ENCODE measurements at regions not wholly inside any gene's neighbourhood (a gene's known extent, or its start where the extent isn't known, plus 50 kb on each side); places are given as distances from the start of the nearest gene placed in this dataset.

DNA sequence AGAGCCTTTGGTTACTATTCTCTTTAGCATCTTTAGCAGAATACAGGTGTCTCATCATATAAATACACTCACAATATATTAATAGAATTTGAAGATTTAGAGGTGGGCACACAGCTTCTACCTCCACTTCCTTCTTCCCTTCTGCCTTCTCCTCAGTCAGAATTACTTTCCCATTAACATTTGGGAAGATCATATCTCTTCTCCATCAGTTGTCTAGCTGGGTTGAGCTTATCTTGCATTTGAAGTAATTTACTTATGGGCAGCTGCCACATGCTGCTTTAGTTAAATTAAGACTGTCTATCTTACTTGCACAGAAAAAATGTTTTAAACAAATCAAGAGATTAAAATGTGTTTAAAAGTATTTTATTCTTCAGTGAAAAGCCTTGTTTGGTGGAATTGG, 110.1 kb upstream of the ASIC2 start:
- H3K9ac ChIP-seq (ENCODE audit: low read depth in 1 of 2, low read length in 2 of 2): no peak overlapping the region
- DNase-seq (ENCODE audit: low spot score): no peak
- peaks cover 0 to 7% (median 2%) of the 10 kb centered on the region in 4 donors for H3K27me3 ChIP-seq (ENCODE audit: control insufficient read depth in 4 of 4, insufficient read depth in 4 of 4, low read length in 3 of 4)
- no peaks in the 10 kb centered on the region for H3K9me3 ChIP-seq (ENCODE audit: control insufficient read depth in 4 of 4, low read length in 3 of 4)
- H3K4me1 ChIP-seq (ENCODE audit: control insufficient read depth in 4 of 4, insufficient read depth in 4 of 4, low read length in 3 of 4): no peaks in the 10 kb centered on the region
- H3K36me3 ChIP-seq (ENCODE audit: control insufficient read depth in 4 of 4, insufficient read depth in 3 of 4, low read depth in 1 of 4, low read length in 3 of 4): no peaks in the 10 kb centered on the region
- H3K4me3 ChIP-seq (ENCODE audit: low read depth in 1 of 3, low read length in 3 of 3): no peak overlapping the region
- H3K27ac ChIP-seq (ENCODE audit: low read depth in 1 of 2, low read length in 2 of 2): no peak overlapping the region
- TF ChIP-seq HNF4A (conservative IDR thresholded peaks at IDR 0.05) (no peak), SP1 (IDR thresholded peaks at IDR 0.05) (no peak), FOXA1 (IDR thresholded peaks at IDR 0.05) (no peak), RAD21 (IDR thresholded peaks at IDR 0.05) (no peak)
- TF ChIP-seq, protein P1, sequence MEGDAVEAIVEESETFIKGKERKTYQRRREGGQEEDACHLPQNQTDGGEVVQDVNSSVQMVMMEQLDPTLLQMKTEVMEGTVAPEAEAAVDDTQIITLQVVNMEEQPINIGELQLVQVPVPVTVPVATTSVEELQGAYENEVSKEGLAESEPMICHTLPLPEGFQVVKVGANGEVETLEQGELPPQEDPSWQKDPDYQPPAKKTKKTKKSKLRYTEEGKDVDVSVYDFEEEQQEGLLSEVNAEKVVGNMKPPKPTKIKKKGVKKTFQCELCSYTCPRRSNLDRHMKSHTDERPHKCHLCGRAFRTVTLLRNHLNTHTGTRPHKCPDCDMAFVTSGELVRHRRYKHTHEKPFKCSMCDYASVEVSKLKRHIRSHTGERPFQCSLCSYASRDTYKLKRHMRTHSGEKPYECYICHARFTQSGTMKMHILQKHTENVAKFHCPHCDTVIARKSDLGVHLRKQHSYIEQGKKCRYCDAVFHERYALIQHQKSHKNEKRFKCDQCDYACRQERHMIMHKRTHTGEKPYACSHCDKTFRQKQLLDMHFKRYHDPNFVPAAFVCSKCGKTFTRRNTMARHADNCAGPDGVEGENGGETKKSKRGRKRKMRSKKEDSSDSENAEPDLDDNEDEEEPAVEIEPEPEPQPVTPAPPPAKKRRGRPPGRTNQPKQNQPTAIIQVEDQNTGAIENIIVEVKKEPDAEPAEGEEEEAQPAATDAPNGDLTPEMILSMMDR (IDR thresholded peaks at IDR 0.05; ENCODE audit: low read depth, low read length, missing input control): no peak
- TF ChIP-seq, protein P2, sequence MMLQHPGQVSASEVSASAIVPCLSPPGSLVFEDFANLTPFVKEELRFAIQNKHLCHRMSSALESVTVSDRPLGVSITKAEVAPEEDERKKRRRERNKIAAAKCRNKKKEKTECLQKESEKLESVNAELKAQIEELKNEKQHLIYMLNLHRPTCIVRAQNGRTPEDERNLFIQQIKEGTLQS (IDR thresholded peaks at IDR 0.05): no peak

DNA sequence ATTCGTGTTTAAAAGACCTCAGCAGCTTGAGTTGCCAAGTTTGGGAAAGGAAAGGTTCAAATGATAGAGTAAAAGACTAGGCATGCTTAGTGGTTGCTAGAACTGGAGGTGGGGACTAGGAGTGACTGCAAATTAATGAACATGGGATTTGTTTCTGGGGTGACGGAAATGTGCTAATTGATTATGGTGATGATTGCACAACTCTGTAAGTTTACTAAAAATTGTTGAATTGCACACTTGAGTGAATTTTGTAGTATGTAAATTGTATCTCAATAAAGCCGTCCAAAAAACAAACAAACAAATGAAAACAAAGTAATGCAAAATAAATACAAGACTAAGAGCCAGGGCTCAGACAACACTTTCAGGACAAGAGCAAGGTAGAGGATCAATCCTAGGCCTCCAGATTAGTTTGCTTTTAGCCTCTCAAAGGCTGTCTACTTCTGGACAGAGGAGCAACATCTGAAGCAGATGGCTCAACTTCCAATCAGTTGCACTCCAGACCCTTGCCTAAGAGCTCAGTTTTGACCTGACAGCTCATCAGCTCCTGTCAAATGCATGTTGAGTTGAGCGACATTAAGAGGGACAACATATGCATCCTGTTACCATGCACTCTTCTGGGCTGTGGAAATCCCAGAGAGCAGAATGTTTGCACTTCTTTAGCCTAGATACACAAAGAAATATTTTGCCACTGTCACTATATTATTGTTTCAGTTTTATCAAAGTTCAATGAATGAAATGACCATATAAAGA, 111.2 kb upstream of the ASIC2 start:
- WGBS: 66% methylated on average over 4 of the region's 4 CpGs
- DNase-seq (ENCODE audit: low spot score): no peak
- TF ChIP-seq FOXA2 (IDR thresholded peaks at IDR 0.05): no peak
- no peaks in the 10 kb centered on the region for H3K4me1 ChIP-seq (ENCODE audit: control insufficient read depth in 4 of 4, insufficient read depth in 4 of 4, low read length in 3 of 4)
- peaks cover 0 to 9% (median 2%) of the 10 kb centered on the region in 4 donors for H3K27me3 ChIP-seq (ENCODE audit: control insufficient read depth in 4 of 4, insufficient read depth in 4 of 4, low read length in 3 of 4)
- no peaks in the 10 kb centered on the region for H3K36me3 ChIP-seq (ENCODE audit: control insufficient read depth in 4 of 4, insufficient read depth in 3 of 4, low read depth in 1 of 4, low read length in 3 of 4)
- no peak overlapping the region for H3K9ac ChIP-seq (ENCODE audit: low read depth in 1 of 2, low read length in 2 of 2)
- no peak overlapping the region for H3K4me3 ChIP-seq (ENCODE audit: low read depth in 1 of 3, low read length in 3 of 3)
- H3K9me3 ChIP-seq (ENCODE audit: control insufficient read depth in 4 of 4, low read length in 3 of 4): no peaks in the 10 kb centered on the region
- H3K27ac ChIP-seq (ENCODE audit: low read depth in 1 of 2, low read length in 2 of 2): no peak overlapping the region

DNA sequence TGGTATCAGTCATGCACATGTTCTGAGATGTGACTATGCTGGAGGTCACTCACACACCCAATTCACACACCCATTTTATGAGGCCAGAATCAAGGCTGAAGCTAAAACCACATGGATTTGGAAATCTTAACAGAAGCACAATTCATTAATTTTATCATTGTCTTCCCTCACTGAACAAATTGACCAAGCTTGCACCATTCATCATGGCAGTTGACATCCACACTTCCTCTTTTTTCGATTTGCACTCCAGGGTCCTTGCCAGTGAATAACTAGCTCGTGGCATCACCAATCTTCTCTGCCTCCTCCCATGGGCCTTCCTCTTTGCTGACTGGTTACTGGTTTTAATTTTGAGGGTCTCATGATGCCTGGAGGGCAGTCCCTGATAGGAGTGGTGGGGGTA, 123.0 kb upstream of the ASIC2 start:
- H3K36me3 ChIP-seq (ENCODE audit: control insufficient read depth in 4 of 4, insufficient read depth in 3 of 4, low read depth in 1 of 4, low read length in 3 of 4): no peaks in the 10 kb centered on the region
- no peak overlapping the region for H3K27ac ChIP-seq (ENCODE audit: low read depth in 1 of 2, low read length in 2 of 2)
- H3K9me3 ChIP-seq (ENCODE audit: control insufficient read depth in 4 of 4, low read length in 3 of 4): peaks cover 0 to 3% (median 0%) of the 10 kb centered on the region in 4 donors
- H3K4me3 ChIP-seq (ENCODE audit: low read depth in 1 of 3, low read length in 3 of 3): no peak overlapping the region
- no peak for DNase-seq (ENCODE audit: low spot score)
- H3K27me3 ChIP-seq (ENCODE audit: control insufficient read depth in 4 of 4, insufficient read depth in 4 of 4, low read length in 3 of 4): peaks cover 0 to 6% (median 0%) of the 10 kb centered on the region in 4 donors
- 43% methylated on average over 2 of the region's 2 CpGs for WGBS
- no peaks in the 10 kb centered on the region for H3K4me1 ChIP-seq (ENCODE audit: control insufficient read depth in 4 of 4, insufficient read depth in 4 of 4, low read length in 3 of 4)
- no peak overlapping the region for H3K9ac ChIP-seq (ENCODE audit: low read depth in 1 of 2, low read length in 2 of 2)
- TF ChIP-seq HNF4G (IDR thresholded peaks at IDR 0.05) (no peak), RAD21 (IDR thresholded peaks at IDR 0.05) (no peak), GABPA (IDR thresholded peaks at IDR 0.05 in 1 of 2, conservative IDR thresholded peaks at IDR 0.05 in 1 of 2) (no peak), FOXA1 (IDR thresholded peaks at IDR 0.05) (no peak), EGR1 (IDR thresholded peaks at IDR 0.05; ENCODE audit: low read depth in 2 of 2) (no peak), HNF4A (conservative IDR thresholded peaks at IDR 0.05) (no peak), NR2F2 (IDR thresholded peaks at IDR 0.05) (no peak), YY1 (IDR thresholded peaks at IDR 0.05) (no peak), RXRA (IDR thresholded peaks at IDR 0.05) (no peak), FOXA2 (IDR thresholded peaks at IDR 0.05) (no peak), SP1 (IDR thresholded peaks at IDR 0.05) (no peak), JUND (IDR thresholded peaks at IDR 0.05) (no peak)
- TF ChIP-seq, protein P3, sequence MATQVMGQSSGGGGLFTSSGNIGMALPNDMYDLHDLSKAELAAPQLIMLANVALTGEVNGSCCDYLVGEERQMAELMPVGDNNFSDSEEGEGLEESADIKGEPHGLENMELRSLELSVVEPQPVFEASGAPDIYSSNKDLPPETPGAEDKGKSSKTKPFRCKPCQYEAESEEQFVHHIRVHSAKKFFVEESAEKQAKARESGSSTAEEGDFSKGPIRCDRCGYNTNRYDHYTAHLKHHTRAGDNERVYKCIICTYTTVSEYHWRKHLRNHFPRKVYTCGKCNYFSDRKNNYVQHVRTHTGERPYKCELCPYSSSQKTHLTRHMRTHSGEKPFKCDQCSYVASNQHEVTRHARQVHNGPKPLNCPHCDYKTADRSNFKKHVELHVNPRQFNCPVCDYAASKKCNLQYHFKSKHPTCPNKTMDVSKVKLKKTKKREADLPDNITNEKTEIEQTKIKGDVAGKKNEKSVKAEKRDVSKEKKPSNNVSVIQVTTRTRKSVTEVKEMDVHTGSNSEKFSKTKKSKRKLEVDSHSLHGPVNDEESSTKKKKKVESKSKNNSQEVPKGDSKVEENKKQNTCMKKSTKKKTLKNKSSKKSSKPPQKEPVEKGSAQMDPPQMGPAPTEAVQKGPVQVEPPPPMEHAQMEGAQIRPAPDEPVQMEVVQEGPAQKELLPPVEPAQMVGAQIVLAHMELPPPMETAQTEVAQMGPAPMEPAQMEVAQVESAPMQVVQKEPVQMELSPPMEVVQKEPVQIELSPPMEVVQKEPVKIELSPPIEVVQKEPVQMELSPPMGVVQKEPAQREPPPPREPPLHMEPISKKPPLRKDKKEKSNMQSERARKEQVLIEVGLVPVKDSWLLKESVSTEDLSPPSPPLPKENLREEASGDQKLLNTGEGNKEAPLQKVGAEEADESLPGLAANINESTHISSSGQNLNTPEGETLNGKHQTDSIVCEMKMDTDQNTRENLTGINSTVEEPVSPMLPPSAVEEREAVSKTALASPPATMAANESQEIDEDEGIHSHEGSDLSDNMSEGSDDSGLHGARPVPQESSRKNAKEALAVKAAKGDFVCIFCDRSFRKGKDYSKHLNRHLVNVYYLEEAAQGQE (IDR thresholded peaks at IDR 0.05): no peak
- TF ChIP-seq, protein P4, sequence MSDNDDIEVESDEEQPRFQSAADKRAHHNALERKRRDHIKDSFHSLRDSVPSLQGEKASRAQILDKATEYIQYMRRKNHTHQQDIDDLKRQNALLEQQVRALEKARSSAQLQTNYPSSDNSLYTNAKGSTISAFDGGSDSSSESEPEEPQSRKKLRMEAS (IDR thresholded peaks at IDR 0.05): no peak
- TF ChIP-seq, protein P5, sequence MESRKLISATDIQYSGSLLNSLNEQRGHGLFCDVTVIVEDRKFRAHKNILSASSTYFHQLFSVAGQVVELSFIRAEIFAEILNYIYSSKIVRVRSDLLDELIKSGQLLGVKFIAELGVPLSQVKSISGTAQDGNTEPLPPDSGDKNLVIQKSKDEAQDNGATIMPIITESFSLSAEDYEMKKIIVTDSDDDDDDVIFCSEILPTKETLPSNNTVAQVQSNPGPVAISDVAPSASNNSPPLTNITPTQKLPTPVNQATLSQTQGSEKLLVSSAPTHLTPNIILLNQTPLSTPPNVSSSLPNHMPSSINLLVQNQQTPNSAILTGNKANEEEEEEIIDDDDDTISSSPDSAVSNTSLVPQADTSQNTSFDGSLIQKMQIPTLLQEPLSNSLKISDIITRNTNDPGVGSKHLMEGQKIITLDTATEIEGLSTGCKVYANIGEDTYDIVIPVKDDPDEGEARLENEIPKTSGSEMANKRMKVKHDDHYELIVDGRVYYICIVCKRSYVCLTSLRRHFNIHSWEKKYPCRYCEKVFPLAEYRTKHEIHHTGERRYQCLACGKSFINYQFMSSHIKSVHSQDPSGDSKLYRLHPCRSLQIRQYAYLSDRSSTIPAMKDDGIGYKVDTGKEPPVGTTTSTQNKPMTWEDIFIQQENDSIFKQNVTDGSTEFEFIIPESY (IDR thresholded peaks at IDR 0.05): no peak
- TF ChIP-seq, protein P2 (IDR thresholded peaks at IDR 0.05): no peak

Measured in liver (tissue), 8 donors.